ENCODE measurements at regions not wholly inside any gene's neighbourhood (a gene's known extent, or its start where the extent isn't known, plus 50 kb on each side); places are given as distances from the start of the nearest gene placed in this dataset.

DNA sequence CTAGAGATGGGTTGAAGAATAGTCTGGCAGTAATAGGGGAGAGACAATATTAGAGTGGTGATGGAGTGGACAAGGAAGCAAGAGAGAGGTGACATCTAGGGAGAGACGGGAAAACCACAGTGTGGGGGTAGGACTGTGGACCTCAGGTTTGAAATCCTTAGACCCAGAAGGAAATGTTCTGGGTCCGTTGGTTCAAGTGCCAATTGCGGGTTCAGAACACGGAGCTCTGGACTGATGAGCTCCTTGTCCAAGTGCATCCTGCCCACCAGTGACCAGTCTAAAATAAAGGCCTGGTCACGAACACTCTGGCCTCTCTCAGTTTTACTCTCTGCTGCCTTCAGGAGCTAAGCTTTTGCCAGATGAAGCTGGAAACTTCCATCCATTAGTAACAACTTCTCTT lies 174.0 kb downstream of the LINC00237 start:
- no peak for TF ChIP-seq SMC3 (conservative IDR thresholded peaks at IDR 0.05; ENCODE audit: poor library complexity)
- TF ChIP-seq, protein P1, sequence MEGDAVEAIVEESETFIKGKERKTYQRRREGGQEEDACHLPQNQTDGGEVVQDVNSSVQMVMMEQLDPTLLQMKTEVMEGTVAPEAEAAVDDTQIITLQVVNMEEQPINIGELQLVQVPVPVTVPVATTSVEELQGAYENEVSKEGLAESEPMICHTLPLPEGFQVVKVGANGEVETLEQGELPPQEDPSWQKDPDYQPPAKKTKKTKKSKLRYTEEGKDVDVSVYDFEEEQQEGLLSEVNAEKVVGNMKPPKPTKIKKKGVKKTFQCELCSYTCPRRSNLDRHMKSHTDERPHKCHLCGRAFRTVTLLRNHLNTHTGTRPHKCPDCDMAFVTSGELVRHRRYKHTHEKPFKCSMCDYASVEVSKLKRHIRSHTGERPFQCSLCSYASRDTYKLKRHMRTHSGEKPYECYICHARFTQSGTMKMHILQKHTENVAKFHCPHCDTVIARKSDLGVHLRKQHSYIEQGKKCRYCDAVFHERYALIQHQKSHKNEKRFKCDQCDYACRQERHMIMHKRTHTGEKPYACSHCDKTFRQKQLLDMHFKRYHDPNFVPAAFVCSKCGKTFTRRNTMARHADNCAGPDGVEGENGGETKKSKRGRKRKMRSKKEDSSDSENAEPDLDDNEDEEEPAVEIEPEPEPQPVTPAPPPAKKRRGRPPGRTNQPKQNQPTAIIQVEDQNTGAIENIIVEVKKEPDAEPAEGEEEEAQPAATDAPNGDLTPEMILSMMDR (IDR thresholded peaks at IDR 0.05; ENCODE audit: poor library complexity, severe bottlenecking) = no peak
